ENCODE measurements at regions not wholly inside any gene's neighbourhood (a gene's known extent, or its start where the extent isn't known, plus 50 kb on each side); places are given as distances from the start of the nearest gene placed in this dataset.
A peak's percentile ranks its signal among the peaks of the same experiment; 100 is the strongest.

DNA sequence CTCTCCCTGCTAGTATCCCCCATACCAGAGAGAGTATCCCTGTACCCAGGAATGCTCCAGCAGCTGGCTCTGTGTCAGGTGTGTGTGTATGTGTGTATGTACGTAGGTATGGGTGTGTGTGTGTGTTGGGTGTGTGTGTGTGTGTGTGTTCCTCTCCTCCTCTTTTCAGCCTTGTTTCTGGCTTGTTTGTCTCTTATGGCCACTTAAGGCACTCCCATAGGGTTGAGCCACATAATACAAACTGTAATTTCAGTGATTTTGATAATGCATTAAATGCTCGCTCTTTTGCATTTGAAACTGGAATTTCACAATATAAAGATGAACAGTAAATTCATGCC lies 80.8 kb upstream of the SH3PXD2B start:
- no peak for DNase-seq
- H3K79me2 ChIP-seq (ENCODE audit: low read length) = no peaks in the 10 kb centered on the region
- no peaks in the 10 kb centered on the region for H3K9me2 ChIP-seq (replicated peaks; ENCODE audit: insufficient read depth, low read length)
- no peak overlapping the region for H2AFZ ChIP-seq (ENCODE audit: low read length)
- H3K9me3 ChIP-seq (replicated peaks; ENCODE audit: insufficient read depth, low read length) = no peaks in the 10 kb centered on the region
- H3K4me3 ChIP-seq (ENCODE audit: low read length) = no peak overlapping the region
- no peaks in the 10 kb centered on the region for H3K4me1 ChIP-seq (ENCODE audit: low read length)
- H4K20me1 ChIP-seq (ENCODE audit: insufficient read depth, low read length) = no peaks in the 10 kb centered on the region
- no peaks in the 10 kb centered on the region for H3K36me3 ChIP-seq (replicated peaks; ENCODE audit: insufficient read depth, low read length)
- TF ChIP-seq EZH2phosphoT487 (IDR thresholded peaks at IDR 0.05; ENCODE audit: low read length) = no peak
- no peak for TF ChIP-seq EZH2 (optimal IDR thresholded peaks at IDR 0.05; ENCODE audit: low read depth, low read length)
- TF ChIP-seq, protein P1, sequence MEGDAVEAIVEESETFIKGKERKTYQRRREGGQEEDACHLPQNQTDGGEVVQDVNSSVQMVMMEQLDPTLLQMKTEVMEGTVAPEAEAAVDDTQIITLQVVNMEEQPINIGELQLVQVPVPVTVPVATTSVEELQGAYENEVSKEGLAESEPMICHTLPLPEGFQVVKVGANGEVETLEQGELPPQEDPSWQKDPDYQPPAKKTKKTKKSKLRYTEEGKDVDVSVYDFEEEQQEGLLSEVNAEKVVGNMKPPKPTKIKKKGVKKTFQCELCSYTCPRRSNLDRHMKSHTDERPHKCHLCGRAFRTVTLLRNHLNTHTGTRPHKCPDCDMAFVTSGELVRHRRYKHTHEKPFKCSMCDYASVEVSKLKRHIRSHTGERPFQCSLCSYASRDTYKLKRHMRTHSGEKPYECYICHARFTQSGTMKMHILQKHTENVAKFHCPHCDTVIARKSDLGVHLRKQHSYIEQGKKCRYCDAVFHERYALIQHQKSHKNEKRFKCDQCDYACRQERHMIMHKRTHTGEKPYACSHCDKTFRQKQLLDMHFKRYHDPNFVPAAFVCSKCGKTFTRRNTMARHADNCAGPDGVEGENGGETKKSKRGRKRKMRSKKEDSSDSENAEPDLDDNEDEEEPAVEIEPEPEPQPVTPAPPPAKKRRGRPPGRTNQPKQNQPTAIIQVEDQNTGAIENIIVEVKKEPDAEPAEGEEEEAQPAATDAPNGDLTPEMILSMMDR (IDR thresholded peaks at IDR 0.05; ENCODE audit: low read length) = no peak
- H3F3A ChIP-seq (ENCODE audit: insufficient read depth, low read length) = no peaks in the 10 kb centered on the region
- no peak overlapping the region for H3K4me2 ChIP-seq (ENCODE audit: low read depth, low read length)
- H3K27me3 ChIP-seq (replicated peaks; ENCODE audit: insufficient read depth, low read length) = no peaks in the 10 kb centered on the region
- H3K27ac ChIP-seq (ENCODE audit: low read length) = no peak overlapping the region
- no peak overlapping the region for H3K9ac ChIP-seq (ENCODE audit: low read length)

DNA sequence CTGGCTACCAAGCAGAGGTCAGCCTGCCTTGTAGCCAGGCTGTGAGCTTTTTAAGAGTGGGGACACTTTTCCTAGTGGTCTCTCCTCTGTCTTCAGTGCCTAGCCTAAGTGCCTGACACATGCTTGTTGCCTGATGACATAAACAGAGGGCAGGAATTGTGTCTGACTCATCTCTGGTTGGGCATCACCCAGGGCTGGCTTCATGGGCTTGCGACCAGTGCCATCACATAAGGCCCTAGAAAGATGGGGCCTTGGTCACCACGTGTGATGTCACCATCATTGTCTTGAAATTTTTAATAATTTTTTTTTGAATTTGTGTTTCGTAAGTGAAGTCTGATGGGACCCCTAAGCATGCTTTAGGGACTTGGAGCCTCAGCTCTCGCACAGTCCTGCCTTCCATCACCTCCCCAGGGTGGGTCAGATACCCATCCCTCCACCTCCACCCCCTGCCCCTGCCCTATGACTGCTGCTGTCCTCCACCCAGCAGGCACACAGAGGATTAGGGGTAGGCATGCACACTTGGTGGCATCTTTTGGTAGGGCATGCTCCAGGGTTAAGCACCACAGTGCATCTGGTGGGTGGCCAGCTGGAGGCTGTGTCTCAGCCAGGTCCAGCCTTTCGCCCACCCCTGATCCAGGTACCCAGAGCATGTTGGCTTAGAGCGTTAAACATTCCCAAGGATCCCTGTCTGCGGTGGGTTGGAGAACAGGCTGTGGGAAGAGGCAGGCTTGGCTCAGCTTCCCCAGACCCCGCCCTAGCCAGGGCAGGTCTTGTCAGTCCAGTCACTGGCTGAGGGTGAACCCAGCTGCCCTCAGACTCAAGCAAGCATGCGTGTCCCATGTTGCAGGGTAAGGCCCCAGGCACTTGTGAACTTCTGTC lies 80.1 kb upstream of the SH3PXD2B start:
- H3K79me2 ChIP-seq (ENCODE audit: low read length) = no peaks in the 10 kb centered on the region
- no peaks in the 10 kb centered on the region for H3F3A ChIP-seq (ENCODE audit: insufficient read depth, low read length)
- H3K27ac ChIP-seq (ENCODE audit: low read length) = no peak overlapping the region
- H3K9me2 ChIP-seq (replicated peaks; ENCODE audit: insufficient read depth, low read length) = no peaks in the 10 kb centered on the region
- H4K20me1 ChIP-seq (ENCODE audit: insufficient read depth, low read length) = no peaks in the 10 kb centered on the region
- no peaks in the 10 kb centered on the region for H3K27me3 ChIP-seq (replicated peaks; ENCODE audit: insufficient read depth, low read length)
- no peak overlapping the region for H3K4me3 ChIP-seq (ENCODE audit: low read length)
- no peaks in the 10 kb centered on the region for H3K9me3 ChIP-seq (replicated peaks; ENCODE audit: insufficient read depth, low read length)
- no peak overlapping the region for H2AFZ ChIP-seq (ENCODE audit: low read length)
- no peak overlapping the region for H3K9ac ChIP-seq (ENCODE audit: low read length)
- H3K36me3 ChIP-seq (replicated peaks; ENCODE audit: insufficient read depth, low read length) = no peaks in the 10 kb centered on the region
- H3K4me1 ChIP-seq (ENCODE audit: low read length) = no peaks in the 10 kb centered on the region
- TF ChIP-seq, protein P1 (IDR thresholded peaks at IDR 0.05; ENCODE audit: low read length) = no peak
- TF ChIP-seq EZH2 (optimal IDR thresholded peaks at IDR 0.05; ENCODE audit: low read depth, low read length) = no peak
- DNase-seq = no peak
- no peak overlapping the region for H3K4me2 ChIP-seq (ENCODE audit: low read depth, low read length)

DNA sequence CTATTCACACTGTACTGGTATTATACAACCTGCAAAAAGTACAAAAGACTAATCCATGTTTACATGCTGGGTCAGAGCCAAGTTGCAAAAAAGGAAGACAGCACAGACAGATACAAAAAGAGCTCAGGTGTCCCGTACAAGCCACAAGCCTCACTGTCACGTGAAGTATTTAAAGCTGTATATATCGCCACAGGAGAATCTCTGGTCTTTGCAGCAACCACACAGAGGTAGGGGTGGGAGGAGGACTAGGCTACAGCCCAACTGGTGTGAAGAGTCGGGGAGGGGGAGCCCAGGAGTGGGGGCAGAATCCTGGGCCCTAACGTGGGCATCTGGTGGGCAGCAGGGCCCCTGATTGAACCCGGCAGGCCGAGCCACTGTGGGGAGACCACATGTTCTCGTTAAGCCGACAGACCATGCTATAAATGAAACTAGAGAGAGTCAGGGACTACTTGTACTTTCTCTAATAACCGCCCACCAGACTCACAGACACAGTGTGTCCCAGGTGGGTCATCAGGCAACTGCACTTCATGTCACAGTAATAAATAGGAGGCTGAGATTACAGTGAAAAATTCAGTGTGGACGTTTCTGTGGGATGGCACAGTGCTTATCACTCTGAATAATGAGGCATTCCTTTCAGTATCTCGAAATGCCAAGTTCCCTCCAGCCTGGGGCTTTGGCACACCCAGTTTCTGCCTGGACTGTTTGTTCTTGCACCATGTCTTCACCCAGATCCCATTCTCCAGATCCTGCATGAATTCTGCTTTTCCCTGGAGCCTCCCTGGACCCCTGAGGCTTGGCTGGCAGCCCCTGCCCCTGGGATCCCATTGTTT lies 79.3 kb upstream of the SH3PXD2B start:
- no peak overlapping the region for H3K9ac ChIP-seq (ENCODE audit: low read length)
- H3K4me1 ChIP-seq (ENCODE audit: low read length) = no peaks in the 10 kb centered on the region
- H3F3A ChIP-seq (ENCODE audit: insufficient read depth, low read length) = no peaks in the 10 kb centered on the region
- TF ChIP-seq EZH2phosphoT487 (IDR thresholded peaks at IDR 0.05; ENCODE audit: low read length) = no peak
- no peaks in the 10 kb centered on the region for H4K20me1 ChIP-seq (ENCODE audit: insufficient read depth, low read length)
- H3K4me3 ChIP-seq (ENCODE audit: low read length) = peak overlapping the region; percentile 26; the same call in 1 of the 2 replicates
- no peak overlapping the region for H3K27ac ChIP-seq (ENCODE audit: low read length)
- no peaks in the 10 kb centered on the region for H3K9me2 ChIP-seq (replicated peaks; ENCODE audit: insufficient read depth, low read length)
- peak overlapping the region; percentile 53 for H3K4me2 ChIP-seq (ENCODE audit: low read depth, low read length)
- no peaks in the 10 kb centered on the region for H3K9me3 ChIP-seq (replicated peaks; ENCODE audit: insufficient read depth, low read length)
- H2AFZ ChIP-seq (ENCODE audit: low read length) = 0 out of 2 replicates have a peak overlapping the region, but pooled peaks have one; percentile 7
- no peaks in the 10 kb centered on the region for H3K36me3 ChIP-seq (replicated peaks; ENCODE audit: insufficient read depth, low read length)
- no peaks in the 10 kb centered on the region for H3K27me3 ChIP-seq (replicated peaks; ENCODE audit: insufficient read depth, low read length)
- no peaks in the 10 kb centered on the region for H3K79me2 ChIP-seq (ENCODE audit: low read length)
- DNase-seq = peak; percentile 18
